ENCODE measurements at regions not wholly inside any gene's neighbourhood (a gene's known extent, or its start where the extent isn't known, plus 50 kb on each side); places are given as distances from the start of the nearest gene placed in this dataset.
"Not testable (repeated sequence)": the region's sequence is repeated elsewhere in the genome, so short reads cannot be mapped to it uniquely, and the experiment has no call there.

GRCh38 chr3:5767304-5767703 is 579.8 kb downstream of the EDEM1 start:
- DNase-seq = no peak

GRCh38 chr3:5768281-5768945 is 580.9 kb downstream of the EDEM1 start:
- DNase-seq = no peak

GRCh38 chr3:5769825-5770224 is 582.3 kb downstream of the EDEM1 start:
- no peak for DNase-seq

GRCh38 chr3:5774337-5774736 is 586.8 kb downstream of the EDEM1 start:
- DNase-seq = no peak

- DNase-seq = not testable (repeated sequence)
Observed at GRCh38 chr3:5775100-5775499, 587.6 kb downstream of the EDEM1 start.

- peak; percentile 25 for DNase-seq
Observed at GRCh38 chr3:5784690-5785089, 597.2 kb downstream of the EDEM1 start.

- no peak for DNase-seq
Observed at GRCh38 chr3:5787861-5788488, 600.5 kb downstream of the EDEM1 start.

- no peak for DNase-seq
Observed at GRCh38 chr3:5788496-5788895, 601.0 kb downstream of the EDEM1 start.

GRCh38 chr3:5791558-5791957 is 604.1 kb downstream of the EDEM1 start:
- DNase-seq = no peak

GRCh38 chr3:5796541-5796940 is 609.0 kb downstream of the EDEM1 start:
- DNase-seq = no peak

- no peak for DNase-seq
Observed at GRCh38 chr3:5798809-5799208, 611.3 kb downstream of the EDEM1 start.

GRCh38 chr3:5799398-5799797 is 611.9 kb downstream of the EDEM1 start:
- no peak for DNase-seq

- DNase-seq = no peak
Observed at GRCh38 chr3:5800965-5801364, 613.5 kb downstream of the EDEM1 start.

- no peak for DNase-seq
Observed at GRCh38 chr3:5806192-5806591, 618.7 kb downstream of the EDEM1 start.

GRCh38 chr3:5809586-5810246 is 622.2 kb downstream of the EDEM1 start:
- no peak for DNase-seq

- no peak for DNase-seq
Observed at GRCh38 chr3:5811016-5811415, 623.5 kb downstream of the EDEM1 start.

GRCh38 chr3:5813521-5813920 is 626.0 kb downstream of the EDEM1 start:
- no peak for DNase-seq

- DNase-seq = no peak
Observed at GRCh38 chr3:5822843-5823242, 635.3 kb downstream of the EDEM1 start.

- no peak for DNase-seq
Observed at GRCh38 chr3:5826467-5826866, 639.0 kb downstream of the EDEM1 start.

GRCh38 chr3:5828251-5828650 is 640.7 kb downstream of the EDEM1 start:
- DNase-seq = no peak

- no peak for DNase-seq
Observed at GRCh38 chr3:5840056-5840455, 652.5 kb downstream of the EDEM1 start.

GRCh38 chr3:5841599-5841998 is 654.1 kb downstream of the EDEM1 start:
- no peak for DNase-seq

- DNase-seq = no peak
Observed at GRCh38 chr3:5846261-5846660, 658.8 kb downstream of the EDEM1 start.

- DNase-seq = no peak
Observed at GRCh38 chr3:5861151-5861550, 673.6 kb downstream of the EDEM1 start.

Data from NCI-H1436 (cell line).